NCI-H82 treated with DMSO at 0.1 percent for 48 hours (cell line): ENCODE measurements at regions not wholly inside any gene's neighbourhood (a gene's known extent, or its start where the extent isn't known, plus 50 kb on each side); places are given as distances from the start of the nearest gene placed in this dataset.

Experiments used
- DNase-seq: peaks from one replicate; lab custom pipeline; 2025; ENCODE audit not compliant: unreplicated experiment; lab: John Stamatoyannopoulos, UW

DNA sequence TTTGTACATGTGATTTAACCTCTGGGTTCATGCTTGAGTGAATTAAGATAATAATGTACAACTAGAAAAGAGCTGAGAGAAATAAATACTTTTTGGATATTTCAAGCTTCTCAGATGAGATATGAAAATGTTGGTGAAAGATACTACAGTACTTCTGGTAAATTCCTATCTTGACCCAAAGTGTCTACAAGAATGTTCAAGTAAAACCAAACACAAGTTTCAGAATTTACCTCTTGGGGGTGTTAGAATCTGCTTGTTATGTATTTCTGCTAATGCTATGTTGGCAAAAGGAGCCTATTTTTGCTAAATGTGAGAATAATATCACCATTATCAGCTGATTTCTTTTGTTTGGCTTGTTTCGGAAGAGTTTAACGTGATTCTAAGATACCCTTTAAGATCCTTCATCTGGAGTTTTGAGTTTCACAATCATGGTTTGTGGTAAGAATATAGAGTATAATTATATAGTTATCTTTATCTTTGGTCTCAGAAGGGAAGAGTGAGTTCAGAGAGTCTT, 388.5 kb downstream of the LMO4 start:
- no peak for DNase-seq

DNA sequence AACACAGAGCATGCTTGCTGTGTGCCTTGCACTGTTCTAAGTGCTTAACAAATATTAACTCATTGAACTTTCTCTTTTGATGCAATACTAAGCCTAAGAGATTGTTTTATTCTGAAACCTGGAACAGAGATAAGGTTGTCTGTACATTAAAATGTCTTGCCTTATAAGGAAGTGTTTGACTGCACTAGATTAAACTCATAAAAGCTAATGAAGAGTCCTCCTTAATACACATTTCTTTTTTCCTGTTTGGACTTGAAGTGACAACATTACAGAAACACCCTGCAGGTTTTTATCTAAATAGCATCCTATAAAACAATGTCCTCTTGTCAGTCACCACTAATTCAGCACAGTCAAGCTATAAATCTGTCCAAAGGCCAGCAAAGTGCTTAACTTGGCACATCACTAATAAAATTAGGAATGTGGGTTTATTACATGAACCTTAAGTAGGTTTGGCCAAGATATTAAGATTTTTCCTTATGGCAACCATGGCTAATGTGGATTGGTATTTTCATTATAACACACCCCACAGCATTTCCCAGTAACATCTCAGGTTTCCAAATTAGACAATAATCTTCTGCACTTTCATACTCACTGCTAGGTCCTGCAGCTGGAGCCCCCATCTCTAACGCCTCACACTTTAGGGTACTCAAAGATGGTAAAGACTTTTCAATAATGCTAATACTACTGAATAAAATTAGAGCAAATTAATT, 389.7 kb downstream of the LMO4 start:
- no peak for DNase-seq

DNA sequence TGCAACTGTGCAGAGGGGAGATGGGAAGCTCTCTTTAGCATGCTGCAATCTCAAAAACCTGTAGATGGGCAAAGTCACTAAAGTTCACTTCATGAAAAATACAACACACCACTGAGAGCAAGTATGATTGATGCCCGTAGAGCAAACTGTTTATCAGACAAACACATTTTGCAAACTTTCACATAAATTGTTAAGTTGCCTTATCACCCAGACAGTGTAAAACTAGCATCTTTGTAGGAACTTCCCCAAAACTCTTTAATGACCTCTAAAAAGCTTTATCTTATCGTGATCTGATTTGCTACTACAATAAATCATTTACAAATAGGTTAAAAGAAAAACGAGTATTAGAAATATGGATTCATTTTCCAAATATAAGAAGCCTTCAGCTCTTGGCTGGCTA, 391.0 kb downstream of the LMO4 start:
- DNase-seq = no peak

DNA sequence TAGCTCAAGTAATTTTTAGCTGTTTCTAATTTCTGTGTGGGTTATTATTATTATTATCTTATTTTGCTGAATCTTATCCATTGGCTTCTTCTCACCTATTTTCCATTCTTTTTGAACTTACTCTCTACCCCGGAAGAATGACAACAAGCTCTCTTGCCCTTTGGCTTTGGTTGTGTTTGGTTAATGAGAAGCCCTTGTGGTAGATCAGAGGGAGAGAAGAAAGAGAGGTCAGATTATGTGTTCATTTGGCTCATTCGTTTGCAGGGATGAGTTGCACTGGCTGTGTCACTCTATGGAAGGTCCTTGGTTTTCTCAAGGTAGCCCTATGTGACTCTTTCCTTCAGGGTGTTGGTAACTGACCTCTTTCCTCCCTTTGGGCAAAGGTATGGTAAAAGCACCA, 391.9 kb downstream of the LMO4 start:
- DNase-seq = no peak

DNA sequence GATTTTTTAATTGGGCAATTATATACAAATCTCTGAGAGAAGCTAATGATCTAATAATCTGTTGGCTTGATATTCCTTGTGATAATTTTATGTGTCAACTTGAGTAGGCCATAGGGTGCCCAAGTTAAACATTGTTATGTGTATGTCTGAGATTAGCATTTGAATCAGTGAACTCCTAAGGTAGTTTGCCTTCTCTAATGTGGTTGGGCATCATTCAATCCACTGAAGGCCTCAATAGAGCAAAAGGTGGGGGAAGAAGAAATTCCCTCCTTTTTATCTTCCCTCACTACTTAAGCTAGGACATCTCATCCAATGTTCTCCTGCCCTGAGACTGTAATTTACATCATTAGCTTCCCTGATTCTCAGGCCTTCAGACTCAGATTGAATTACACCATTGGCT, 394.5 kb downstream of the LMO4 start:
- DNase-seq = no peak

DNA sequence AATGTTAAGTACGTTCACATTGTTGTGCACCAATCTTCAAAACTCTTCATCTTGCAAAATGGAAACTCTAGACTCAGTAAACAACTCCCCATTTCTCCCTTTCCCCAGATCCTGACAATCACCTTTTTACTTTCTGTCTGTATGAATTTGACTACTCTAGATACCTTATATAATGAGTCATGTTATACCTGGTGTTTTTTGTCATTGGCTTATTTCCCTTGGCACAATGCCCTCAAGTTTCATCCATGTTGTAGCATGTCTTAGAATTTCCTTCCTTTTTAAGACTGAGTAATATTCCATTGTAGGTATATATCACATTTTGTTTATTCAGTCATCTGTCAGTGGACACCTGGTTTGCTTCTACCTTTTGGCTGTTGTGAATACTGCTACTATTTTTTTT, 399.5 kb downstream of the LMO4 start:
- no peak for DNase-seq

DNA sequence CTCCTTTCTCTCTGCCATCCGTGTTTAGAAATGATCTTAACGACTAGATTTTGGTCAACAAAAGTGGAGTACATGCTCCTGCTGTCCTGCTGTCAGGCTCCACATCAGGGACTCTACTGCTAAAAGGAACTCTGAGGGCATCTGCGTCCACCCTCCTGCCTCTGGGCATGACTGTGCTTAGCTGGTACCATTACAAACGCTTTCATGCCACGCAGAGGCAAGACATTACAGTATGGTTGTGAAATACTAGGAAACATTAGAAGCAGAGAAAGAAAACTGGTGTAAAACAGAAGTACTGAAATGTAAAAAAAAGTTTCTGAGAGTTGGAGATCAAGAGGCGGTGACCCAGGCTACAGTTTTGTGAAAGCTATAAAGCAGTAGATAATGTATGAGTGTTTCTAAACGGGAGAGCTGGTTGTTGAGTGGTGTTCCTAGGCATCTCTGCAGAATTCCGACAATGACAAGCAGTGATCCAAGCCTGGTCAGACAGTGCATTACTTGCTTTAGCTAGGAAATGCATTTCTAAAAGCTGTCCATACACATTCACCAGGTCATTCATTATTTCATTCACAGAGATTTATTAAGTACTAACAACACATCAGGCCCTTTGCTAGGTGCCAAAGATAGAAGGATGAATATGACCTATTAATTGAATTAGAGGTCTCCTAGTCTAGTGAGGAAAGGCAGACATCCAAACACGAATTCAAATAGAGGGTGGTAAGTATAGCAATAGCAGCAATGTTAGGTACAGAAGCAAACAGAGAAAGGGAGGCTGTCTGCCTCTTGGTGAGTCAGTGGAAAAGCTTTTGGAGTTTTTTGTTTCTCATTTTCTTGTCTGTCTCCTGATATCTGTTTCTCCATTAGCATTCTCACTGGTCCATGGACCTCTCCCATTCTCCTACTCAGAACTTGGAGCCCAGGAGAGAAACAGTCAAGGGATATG, 401.9 kb downstream of the LMO4 start:
- DNase-seq = no peak

DNA sequence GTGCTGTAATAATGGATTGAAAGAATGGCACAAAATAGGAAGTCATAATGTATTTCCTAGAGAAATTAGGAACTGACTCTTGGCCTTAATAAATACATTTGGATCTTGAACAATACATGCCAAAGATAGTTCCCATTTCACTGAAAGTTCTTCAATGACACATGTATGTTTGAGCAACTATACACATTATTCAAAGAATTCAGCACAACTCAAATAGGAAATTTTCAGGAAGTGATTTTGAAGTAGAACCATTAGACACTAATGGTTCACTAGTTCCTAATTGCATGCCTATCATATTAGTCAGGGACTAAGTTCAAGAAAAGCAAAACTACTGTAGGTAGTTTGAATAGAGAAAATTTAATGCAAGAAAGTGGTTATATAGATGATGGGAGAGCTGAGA, 404.7 kb downstream of the LMO4 start:
- DNase-seq = no peak

DNA sequence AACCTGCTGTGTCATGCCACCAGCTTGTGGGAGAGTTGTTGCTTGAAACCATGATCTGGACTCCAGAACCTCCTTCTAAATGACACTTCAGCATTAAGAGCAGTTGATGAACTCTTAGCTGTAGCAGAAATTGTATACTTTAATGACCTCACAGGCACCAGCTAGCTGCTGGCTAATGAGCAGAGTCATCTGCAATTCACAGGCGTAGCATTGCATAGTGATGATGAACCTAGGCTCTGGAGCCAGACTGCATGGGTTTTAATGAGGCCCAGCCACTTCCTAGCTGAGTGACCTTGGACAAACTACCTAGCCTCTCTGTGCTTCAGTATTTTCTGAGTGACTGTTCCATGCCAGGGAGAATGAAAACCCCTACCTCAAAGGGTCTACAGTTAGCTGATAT, 407.1 kb downstream of the LMO4 start:
- no peak for DNase-seq

DNA sequence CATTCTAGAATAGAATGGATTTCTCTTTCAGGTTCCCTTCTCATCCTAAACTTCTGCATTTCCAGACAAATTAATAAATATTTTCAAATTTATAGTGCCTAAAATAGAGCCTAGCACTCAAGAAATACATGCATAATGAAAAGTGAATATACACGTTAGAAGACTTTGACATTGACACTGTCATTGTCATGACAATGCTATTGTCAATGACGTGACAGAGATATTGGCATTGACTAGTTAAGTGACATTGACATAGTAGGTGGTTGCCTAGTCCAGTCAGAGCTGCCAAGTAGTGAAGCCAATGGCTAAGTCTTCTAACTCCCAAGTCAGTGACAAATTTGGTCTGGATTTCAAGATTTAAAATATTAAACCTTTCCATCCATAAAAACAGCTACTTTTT, 410.5 kb downstream of the LMO4 start:
- DNase-seq = no peak

DNA sequence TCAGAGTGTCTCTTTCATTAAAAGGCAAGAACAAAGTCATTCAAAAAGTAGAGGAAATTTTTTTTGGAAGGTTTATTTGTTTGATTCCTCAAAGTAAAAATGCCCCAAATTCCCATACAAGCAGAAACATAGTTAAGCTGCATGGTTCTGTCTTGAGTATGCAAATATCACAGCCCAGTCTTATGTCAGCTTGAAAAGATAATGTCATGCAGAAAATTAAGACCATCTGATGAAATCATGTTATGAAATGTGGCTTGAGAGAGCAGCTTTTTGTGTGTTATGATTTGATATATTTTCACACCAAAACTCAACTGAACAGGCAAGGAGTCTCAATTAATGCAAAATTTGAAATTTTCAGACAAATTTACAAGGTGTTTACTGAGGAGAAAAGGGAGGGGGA, 411.0 kb downstream of the LMO4 start:
- no peak for DNase-seq

DNA sequence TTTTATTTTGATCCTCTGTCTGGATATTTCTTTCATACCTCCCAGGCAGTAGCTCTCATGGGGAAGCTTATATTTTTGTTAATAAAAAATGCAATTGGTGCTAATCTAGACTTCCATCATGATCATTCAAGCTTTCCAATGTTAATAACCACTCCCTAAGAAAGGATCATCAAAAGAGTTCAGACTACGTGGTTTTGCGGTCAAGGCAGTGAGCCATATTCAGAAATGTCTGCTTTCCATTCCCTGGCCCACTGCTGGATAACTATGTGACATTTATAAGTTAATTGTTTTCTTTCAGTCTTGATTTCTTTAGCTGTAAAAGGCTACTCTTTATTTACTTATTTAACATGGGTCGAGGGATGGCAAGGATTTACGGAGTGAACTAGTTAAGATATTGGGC, 414.6 kb downstream of the LMO4 start:
- DNase-seq = no peak

DNA sequence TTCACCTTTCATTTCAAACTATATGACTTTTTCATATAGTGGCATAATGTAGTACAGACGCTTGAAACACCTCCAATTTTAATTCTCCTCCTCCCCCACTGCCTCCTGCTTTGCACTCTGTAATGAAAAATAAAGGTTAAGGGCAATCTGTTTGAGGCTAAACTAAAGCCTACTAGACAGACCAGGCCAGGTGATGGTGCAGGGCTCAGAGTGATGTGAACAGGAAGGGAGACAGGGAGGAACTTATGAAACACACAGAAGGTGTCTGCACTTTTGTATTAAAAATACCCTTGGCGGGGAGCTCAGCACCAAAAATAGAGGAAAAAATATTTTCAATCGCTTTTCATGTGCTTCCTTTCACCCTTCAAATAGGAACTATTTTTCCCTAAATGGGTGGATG, 415.4 kb downstream of the LMO4 start:
- DNase-seq = no peak

DNA sequence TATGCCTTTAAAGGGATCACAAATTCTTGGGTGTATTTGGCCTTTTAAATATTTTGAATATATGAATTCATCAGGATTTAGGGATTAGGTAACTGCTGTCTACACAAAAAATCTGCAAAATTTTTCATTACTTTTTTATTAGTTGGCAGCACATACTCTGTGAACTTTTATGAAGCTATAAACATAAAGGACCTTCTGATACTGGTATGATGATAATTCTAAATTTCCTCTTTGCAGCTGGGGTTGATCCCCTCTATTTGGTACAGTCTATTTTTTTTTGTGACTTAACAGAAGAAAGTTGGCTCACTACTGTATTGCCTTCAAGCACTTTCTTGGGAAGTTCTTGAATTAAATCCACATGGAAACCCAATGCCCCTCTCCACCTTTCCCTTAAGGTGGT, 416.1 kb downstream of the LMO4 start:
- no peak for DNase-seq

DNA sequence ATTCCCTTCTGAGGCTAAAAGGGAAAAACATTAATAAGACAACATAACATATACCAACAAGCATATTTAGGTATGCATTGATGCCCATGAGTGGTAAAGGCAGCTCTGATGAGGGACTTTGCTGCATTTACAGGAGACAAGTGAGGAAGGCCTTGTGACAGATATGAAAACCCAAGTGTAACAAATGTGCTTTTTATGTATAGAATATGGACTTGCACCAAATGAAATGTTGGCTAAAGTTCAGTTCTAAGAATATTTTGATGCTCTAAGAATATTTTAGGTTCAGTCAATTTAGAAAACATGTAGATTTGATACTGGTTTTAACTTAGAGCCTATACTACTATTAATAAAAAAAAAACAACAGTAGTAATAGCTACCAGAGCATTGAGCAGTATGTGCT, 424.7 kb downstream of the LMO4 start:
- no peak for DNase-seq

DNA sequence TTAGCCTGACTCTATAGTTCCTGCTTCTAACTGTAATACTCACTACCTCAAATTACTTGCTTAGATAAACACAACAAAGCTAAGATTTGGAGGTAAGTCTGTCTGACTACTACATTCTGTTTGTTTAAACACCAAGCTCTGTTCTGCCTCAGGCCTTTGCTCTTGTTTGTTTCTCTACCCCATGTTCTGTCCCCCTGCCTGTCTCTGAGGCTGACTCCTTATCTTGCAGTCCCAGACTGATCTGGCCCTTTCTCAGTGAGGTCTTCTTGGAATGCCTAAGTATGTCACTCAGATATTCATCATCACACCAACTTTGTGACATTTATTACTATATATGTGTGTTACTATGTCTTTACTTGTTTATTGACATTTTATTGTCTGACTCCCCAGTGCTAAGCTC, 425.5 kb downstream of the LMO4 start:
- DNase-seq = no peak

DNA sequence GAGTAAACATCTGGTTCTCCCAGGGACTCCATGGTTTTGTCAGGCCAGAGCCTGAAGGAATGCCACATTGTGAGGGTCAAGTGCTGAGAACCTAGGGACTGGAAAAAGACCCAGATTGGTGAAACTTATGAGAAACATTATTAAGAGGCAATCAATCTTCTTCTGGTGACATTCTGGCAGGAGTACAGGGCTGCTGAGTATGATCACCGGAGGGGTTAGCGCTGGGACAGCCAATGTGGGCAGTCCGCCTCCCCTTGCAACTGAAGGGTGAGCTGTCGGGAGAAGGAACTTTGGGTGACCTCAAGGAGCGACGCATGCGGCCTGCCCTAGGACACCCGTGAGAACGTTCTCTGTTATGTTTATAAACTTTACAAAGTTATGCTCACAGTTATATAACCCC, 429.0 kb downstream of the LMO4 start:
- no peak for DNase-seq

DNA sequence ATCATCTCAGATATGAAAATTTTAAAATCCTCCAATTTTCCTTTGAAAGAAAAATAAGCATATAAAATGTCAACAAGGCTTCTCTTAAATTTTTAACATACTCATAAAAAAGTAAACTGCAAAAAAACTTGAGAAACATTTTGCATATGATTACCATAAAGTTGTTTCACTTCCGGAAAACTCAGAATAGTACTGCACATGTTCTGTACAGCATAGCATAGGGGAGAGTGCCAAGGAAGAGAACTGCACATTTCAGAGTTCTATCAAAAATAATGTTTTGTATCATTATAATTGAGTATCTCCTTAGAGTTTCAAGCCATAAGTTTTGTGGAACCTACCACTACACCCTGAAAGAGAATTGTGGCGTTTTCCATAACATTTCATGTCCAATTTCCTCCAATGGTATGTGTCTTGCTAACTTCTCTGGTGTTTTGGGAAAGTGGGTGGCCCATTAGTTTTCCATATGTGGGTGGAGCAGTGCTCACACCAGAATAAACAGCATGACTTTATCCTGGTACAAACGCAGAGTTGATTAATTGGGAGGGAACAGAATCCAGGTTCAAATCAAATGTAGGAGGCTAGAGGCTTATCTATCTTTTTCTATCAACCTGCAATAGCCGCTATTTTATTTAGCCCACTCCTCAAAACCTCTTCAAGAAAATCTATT, 430.9 kb downstream of the LMO4 start:
- no peak for DNase-seq

DNA sequence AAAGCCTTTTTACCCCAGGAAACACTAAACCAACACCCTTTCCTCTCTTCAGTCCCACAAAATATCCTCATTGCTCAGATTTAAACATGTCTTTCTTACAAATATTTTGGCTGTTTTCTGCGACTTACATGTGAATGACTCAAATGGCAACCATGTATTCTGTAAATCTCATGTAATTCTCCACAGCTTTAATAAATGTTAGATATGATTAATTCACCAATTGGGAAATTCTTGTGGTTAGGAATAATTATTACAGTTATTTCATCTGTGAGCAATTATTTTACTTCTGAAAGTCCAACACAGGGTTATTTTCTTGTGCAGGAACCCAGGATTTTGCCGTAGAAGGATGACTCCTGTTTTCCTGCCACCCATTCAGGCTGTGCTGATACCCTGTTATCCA, 431.5 kb downstream of the LMO4 start:
- DNase-seq = no peak

DNA sequence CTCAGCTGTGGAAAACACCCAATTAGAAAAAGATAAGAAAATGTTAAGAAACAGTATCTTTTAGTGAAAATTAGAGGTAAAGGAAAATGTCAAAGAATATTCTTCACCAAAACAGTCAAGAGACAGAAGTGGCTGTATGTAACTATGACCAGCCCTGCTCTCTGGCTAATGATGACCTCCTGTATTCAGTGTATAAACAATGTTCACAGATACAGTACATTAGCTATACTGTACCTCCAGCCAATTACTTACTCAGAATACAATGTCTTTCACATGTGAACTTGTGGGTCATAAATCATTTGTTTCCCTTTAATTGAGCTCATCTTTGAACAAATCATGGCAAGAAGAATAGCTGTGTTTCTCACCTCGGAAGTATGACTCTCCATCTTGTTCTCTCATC, 432.0 kb downstream of the LMO4 start:
- no peak for DNase-seq

DNA sequence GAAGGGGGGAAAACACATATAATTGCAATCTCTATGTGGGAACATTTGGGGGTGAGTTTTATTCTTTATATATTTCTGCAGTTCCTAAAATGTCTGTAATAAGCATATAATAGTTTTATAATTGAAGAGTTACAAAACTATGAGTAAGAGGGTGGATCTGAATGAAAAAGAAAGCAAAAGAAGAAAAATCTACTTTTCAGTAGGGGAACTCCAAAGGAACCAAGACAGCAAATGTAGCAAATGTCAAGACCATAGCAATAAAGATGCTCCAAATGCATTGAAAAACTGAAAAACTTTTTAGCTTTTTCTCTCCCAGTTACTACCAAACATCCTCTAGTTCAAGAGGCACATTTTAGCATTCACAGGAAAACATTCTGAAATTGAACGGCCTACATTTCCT, 434.8 kb downstream of the LMO4 start:
- no peak for DNase-seq
